HG03469 (cell line): ENCODE measurements at regions not wholly inside any gene's neighbourhood (a gene's known extent, or its start where the extent isn't known, plus 50 kb on each side); places are given as distances from the start of the nearest gene placed in this dataset.

ENCODE experiments used
- ATAC-seq: cut with Tn5 transposase; IDR thresholded peaks from one replicate; pipeline ENCODE4 v1.9.1; 2021; ENCODE audit warnings: mild to moderate bottlenecking, moderate library complexity, moderate number of reproducible peaks; ENCODE audit not compliant: unreplicated experiment

GRCh38 chr5:7000310-7000709 lies 287.1 kb downstream of the TENT4A start:
- ATAC-seq = peak; percentile 52

- no peak for ATAC-seq
Observed at GRCh38 chr5:7010591-7010990, 297.4 kb downstream of the TENT4A start.

DNA sequence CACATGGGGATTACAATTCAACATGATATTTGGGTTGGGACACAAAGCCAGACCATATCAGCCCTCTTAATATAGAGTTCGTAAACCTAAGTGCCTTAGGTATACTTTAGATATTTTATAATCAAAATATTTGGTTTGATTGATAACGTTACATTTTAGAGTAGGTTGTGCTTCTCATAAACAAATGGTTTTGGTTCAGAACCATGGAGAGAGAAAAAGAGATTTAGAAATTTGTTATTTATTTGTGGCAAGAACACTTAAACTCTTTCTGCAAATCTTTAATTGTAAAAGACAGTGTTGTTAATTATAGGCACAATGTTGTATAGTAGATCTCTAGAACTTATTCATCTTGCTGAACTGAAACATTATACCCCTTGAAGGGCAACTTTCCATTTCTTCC lies 298.8 kb downstream of the TENT4A start:
- ATAC-seq = no peak

DNA sequence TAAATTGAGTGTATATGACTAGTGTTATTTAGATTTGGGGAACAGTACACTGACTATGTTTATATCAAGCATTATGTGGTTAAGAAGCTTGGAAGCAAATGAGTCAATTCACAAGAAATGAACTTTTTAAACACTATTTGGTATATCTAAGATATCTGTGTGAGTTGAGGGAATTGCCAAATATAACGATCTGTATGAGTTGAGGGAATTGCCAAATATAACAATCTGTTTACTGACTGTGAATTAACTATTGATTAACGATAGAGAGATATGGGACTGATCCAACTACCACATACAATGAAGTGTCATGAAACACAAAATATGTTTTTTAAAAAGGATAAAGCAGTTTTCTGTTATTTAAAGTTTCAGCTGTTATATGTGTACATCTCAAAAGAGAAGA lies 301.4 kb downstream of the TENT4A start:
- ATAC-seq = no peak

- no peak for ATAC-seq
Observed at GRCh38 chr5:7015586-7016256, 302.5 kb downstream of the TENT4A start.

GRCh38 chr5:7016999-7017747 lies 303.9 kb downstream of the TENT4A start:
- ATAC-seq = no peak

- ATAC-seq = no peak
Observed at GRCh38 chr5:7018198-7018597, 305.0 kb downstream of the TENT4A start.

GRCh38 chr5:7018601-7019000 lies 305.4 kb downstream of the TENT4A start:
- no peak for ATAC-seq

DNA sequence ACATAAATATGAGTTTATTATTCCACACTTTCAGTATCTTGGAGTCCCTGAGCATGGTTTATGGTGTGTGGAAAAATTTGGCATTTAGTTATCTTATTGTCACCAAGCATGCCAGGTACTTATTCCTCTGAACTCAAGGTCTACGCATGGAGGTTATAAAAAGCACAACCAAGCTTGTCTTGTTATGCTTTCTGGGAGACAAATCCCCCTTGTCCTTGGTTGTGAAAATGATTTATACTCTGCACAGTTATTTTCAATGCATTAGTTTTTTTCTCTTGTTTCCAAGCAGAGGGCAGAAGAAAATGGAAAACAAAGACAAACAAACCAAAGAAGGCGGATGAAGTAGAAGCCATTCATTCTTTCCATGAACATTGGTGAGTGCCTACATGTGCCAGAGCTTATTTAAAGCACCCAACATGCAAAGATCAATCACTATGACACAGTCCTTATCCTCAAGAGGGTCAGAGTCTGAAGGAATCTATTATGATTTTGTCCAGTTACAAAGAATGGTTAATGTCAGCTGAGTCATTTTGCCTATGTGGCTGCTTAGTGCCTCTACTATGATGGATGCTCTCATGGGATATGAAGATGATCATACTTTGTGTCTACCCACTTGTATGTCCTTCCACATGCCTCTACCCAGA lies 323.1 kb downstream of the TENT4A start:
- no peak for ATAC-seq

- no peak for ATAC-seq
Observed at GRCh38 chr5:7039074-7039473, 325.8 kb downstream of the TENT4A start.

- ATAC-seq = no peak
Observed at GRCh38 chr5:7040111-7040510, 326.9 kb downstream of the TENT4A start.

DNA sequence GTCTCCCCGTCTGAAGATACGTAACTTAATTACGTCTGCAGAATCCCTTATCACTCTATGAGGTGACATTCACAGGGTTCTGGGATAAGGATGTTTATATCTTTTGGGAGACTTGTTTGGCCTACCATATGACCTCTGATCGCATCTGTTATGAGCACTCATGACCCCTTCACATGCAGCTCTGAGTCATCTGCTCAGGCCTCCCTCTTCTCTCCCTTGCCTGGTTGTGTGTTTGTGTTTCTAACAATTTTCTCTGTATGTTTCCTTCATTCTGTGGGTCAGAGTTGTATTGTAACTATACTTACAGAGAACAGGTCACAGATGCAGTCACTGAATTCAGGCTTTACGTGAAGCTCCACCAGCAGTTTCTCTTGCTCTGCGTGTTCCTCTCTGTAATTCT lies 330.6 kb downstream of the TENT4A start:
- no peak for ATAC-seq

DNA sequence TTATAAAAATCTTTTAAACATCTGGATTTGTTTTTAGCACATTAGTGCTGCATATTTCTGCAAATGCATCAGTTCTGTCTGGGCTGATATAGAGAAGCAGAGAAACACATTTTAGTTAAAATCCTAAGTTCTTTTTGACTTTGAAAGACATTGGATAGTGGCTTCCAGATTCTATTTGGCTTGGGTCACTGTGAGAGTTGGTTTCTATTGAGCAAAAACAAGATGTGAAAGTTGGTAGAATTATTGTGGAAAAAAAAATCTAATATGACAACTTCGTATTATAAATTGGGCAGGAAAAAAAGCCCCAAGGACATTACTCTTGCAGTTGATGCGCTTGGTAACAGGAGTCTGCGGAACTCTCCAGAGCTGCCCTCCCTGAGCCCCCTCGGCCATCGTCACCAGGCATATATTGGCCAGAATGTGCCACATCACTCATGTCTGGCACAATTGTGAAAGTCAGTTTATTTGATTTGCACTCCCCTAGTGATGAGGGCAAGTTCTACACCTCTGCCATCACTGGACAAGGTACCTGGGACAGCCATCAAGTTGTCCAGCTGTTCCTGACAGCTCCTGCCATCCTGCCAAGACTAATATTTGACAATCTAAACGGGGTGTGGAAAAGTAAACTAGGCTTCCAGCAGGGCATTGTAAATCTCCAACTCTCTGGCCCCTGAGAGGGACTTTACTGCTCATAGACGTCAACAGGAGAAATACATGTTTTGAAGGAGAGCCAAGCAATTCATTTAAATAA lies 334.5 kb downstream of the TENT4A start:
- no peak for ATAC-seq

GRCh38 chr5:7050986-7051385 lies 337.8 kb downstream of the TENT4A start:
- ATAC-seq = no peak

- ATAC-seq = no peak
Observed at GRCh38 chr5:7053125-7053524, 339.9 kb downstream of the TENT4A start.

GRCh38 chr5:7053528-7054209 lies 340.4 kb downstream of the TENT4A start:
- no peak for ATAC-seq

DNA sequence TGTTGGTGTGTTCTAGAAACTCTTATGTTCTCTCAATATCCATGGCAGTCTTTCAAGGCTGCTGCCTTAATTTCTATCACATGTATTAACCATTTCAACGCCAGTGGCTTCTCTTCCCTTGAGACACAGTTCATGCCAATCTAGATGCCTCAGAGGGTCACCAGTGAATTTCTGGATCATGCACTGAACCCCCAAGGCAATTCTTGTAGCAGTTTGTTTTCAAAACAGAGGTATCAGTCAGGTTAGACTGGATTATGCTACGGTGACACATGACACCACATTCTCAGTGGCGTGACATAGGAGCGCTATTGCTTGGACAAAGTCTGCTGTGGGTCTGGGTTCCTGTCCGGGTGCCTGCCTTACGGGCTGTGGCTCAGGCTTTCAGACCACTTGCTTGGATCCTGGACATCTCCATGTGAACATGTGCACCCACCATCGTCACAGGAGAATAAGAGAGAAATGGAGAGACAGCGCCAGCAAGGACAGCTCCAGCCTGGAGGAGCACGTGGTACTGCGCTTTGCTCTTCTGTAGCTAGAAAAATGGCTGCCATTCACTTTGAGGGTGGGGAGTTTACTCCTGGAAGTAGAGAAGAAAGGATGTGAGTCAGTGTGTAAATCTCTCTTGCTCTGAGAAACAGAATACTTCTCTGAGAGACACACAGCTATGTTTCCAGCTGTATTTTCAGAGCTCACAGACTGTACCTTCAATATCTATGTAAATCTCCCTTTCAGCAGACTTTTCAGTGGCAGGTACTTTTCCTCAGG lies 329.3 kb upstream of the ADCY2 start:
- ATAC-seq = no peak

- no peak for ATAC-seq
Observed at GRCh38 chr5:7068156-7068555, 327.8 kb upstream of the ADCY2 start.

DNA sequence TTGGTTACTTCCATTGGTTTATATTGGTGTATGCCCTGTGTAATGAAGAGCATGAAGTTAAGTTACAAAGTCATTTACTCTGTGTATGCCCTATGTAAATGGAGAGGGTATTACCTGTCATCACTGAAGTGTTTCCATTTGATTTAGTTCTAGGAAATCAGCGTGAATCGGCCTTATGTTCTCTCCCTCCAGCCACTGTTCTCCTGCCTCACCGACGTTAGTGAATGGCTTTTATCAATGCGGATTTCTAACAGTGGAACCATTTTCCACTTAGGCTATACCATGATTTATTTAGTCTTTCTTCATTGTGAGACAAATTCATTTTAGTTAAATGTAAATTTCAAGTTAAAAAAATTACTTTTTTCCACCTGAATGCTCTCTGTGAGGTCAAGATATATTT lies 327.0 kb upstream of the ADCY2 start:
- ATAC-seq = no peak

GRCh38 chr5:7072188-7072587 lies 323.8 kb upstream of the ADCY2 start:
- no peak for ATAC-seq
